ENCODE measurements at regions not wholly inside any gene's neighbourhood (a gene's known extent, or its start where the extent isn't known, plus 50 kb on each side); places are given as distances from the start of the nearest gene placed in this dataset.

GRCh38 chr4:120524237-120524636 is 398.3 kb downstream of the PRDM5 start:
- no peak for DNase-seq

DNA sequence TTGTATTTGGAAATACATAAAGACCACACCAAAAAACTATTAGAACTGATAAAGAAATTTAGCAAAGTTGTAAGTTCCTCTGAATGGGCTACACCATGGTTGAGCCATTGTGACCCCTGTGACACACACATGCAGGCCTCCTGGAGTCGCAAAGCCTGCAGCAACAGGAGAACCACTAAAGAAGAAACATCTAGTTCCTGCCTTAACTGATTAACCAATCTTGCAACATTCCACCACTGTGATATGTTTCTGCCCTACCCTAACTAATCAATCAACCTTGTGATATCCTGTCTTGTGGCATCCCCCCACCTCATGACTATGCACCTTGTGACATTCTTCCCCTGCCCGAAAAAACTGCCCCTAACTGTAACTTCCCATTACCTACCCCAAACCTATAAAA is 401.8 kb downstream of the PRDM5 start:
- DNase-seq = no peak

DNA sequence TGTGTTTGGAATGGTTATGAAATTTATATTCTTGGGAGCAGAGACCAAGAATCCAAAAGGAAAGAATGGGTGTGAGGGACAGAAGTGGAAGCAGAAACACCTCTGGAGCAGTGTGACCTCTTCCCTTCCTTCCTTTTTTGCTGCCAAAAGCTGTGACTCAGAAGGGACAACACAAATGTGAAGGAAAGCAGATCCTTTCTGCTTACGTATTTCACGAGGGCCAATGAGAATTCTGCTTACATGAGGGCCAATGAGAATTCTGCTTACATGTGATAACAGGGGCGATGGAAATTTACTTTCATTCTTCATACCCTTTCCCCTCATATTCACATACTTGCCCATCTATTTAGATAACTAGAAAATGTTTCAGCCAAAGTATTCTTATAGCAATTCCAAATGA is 404.6 kb downstream of the PRDM5 start:
- no peak for DNase-seq

DNA sequence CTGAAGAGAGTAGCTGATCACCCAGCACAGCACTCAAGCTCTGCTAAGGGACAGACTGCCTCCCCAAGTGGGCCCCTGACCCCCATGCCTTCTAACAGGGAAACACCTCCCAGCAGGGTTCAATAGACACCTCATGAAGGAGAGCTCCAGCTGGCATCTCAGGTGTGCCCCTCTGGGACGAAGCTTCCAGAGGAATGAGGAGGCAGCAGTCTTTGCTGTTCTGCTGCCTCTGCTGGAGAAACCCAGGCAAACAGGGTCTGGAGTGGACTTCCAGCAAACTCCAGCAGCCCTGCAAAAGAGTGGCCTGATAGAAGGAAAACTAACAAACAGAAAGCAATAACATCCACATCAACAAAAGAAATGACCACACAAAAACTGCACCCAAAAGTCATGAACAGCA is 412.8 kb downstream of the PRDM5 start:
- DNase-seq = no peak

- DNase-seq = no peak
Observed at GRCh38 chr4:120509222-120509621, 413.3 kb downstream of the PRDM5 start.

DNA sequence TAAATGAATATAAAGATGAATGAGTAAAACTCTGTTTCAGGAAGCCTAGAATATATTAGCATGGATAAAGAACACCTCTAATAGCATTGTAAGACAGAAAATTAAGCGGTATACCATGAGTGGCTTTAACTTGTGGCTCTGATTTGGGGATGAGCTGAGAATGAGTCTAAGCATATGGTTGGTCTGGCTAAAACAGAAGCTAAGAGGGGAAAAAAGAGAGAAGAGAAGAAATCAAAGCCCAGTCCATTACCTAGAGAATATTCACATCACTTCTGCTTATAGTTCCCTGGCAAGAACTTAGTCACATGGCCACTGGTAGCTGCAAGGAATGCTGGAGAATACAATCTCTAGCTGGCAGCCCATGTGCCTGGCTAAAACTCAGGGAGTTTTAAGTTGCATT is 414.5 kb downstream of the PRDM5 start:
- DNase-seq = no peak

GRCh38 chr4:120506536-120506935 is 416.0 kb downstream of the PRDM5 start:
- DNase-seq = no peak

DNA sequence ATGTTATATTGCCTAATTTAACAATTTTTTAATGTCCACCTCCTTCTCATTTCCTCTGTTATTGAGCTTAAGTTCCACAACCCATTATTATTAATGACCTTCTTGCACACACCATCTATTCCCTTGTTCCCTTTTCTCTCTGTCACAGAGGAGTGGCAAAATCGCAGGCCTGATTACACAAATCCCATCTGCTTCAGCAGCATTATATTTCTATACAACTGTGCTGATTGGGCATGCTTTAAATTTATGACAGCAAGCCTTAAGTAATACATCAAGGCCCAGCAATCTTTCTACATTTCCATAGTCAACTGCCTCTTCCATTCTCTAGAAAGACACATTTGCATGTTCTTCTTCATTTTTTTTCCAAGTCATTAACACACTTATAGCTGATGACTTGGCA is 423.8 kb downstream of the PRDM5 start:
- DNase-seq = no peak

- DNase-seq = no peak
Observed at GRCh38 chr4:120491481-120491880, 424.8 kb upstream of the MAD2L1 start.

DNA sequence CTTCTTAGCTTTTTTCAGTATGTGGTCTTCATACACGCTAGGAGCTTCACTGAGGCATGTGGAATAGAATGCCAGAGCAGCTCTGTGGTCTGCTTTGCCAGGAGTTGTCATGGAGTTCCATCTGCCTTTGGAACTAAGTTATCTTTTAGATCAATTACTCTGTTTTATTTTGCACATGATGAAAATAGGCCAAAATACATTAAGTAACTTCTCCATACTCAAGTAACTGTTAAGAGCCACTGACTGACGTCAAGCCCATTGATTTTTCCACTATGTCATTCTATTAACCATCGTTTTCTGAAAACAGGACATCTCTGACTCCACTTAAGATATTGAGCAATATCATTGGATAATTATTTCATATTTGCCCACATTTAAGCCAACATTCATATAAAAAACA is 415.1 kb upstream of the MAD2L1 start:
- DNase-seq = no peak

- no peak for DNase-seq
Observed at GRCh38 chr4:120472447-120473131, 405.9 kb upstream of the MAD2L1 start.

DNA sequence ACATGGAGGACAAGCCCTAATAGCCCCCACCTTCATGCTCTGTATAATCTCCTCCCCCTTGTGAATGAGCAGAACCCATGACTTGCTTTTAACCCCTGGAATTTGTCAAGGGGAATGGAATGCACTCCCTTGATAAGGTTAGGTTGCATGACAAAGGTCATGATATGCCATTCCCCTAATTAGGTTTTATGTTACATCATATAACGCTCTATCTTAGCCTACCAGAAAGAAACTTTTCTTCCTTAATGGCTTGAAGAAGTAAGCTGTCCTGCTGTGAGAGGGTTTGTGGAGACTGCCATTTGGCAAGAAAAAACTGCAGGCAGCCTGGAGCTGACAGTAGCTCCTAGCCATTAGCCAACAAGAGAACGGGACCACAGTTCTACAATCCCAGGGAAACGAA is 399.8 kb upstream of the MAD2L1 start:
- DNase-seq = no peak

GRCh38 chr4:120454788-120455187 is 388.1 kb upstream of the MAD2L1 start:
- no peak for DNase-seq

- DNase-seq = no peak
Observed at GRCh38 chr4:120452536-120452935, 385.9 kb upstream of the MAD2L1 start.

- DNase-seq = no peak
Observed at GRCh38 chr4:120452001-120452400, 385.4 kb upstream of the MAD2L1 start.

GRCh38 chr4:120447774-120448173 is 381.1 kb upstream of the MAD2L1 start:
- DNase-seq = no peak

DNA sequence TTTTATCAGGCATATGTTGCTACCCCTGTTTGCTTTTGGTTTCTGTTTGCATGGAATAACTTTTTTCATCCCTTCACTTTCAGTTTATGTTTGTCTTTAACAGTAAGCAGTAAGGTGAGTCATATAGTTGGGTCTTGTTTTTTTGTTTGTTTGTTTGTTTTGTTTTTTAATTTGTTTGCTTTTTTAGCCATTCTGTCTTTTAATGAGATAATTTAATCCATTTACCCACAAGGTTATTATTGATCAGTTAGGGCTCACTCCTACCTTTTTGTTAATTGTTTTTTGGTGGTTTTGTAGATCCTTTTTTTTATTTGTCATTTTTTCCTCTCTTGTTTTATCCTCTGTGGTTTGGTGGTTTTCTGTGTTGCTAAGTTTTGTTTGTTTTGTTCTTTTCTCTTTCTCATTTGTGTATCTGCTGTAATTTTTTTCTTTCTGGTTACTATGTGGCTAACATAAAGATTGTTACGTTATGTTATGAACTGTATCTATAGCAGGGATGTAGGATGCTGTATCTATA is 379.5 kb upstream of the MAD2L1 start:
- DNase-seq = no peak

GRCh38 chr4:120445186-120445585 is 378.5 kb upstream of the MAD2L1 start:
- DNase-seq = no peak

GRCh38 chr4:120443116-120443515 is 376.5 kb upstream of the MAD2L1 start:
- no peak for DNase-seq

- no peak for DNase-seq
Observed at GRCh38 chr4:120440730-120441129, 374.1 kb upstream of the MAD2L1 start.

DNA sequence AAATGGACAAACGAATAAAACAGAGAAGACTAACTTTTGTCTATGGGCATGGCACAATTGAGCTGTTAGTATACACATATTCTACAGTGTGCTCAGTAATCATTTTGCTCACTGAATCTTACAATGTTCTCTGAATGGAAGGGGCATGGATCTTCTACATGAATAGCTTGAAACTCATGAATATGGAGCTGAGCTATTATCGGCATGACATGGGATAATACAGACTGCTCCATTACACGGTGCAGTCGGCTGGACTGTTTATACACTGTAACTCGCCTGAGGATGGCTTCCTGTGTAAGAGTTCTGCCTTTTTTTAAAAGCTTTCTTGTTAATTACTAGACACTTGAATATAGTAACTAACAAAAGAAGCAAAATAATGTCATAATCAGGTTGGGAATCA is 368.5 kb upstream of the MAD2L1 start:
- DNase-seq = no peak

GRCh38 chr4:120434756-120435155 is 368.1 kb upstream of the MAD2L1 start:
- no peak for DNase-seq

DNA sequence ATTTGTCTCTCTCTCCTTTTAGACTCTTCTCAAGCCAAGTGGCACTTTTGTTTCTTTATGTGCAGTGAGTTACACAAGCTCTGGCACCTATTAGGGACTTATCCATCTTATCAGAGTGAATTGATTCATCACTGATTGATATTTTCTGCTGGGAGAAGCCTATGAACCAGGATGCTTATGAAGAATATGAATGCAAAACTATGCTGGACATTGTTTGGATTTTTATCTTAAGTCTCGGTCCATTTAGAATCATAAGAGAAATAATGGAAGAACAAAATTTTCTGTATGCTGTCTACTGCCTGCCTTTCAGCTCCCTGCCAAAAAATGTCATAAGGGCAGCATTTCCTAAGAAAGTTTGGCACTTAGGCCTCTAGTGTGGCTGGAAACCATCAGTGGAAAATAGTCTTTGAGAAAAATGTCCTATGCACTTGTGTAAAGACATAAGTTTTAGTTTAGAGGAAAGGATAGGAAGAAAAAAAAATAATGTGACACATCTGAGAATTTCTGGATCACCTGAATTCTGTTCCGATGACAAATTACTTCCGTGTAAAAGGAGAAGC is 365.7 kb upstream of the MAD2L1 start:
- no peak for DNase-seq

GRCh38 chr4:120431180-120431579 is 364.5 kb upstream of the MAD2L1 start:
- DNase-seq = no peak

DNA sequence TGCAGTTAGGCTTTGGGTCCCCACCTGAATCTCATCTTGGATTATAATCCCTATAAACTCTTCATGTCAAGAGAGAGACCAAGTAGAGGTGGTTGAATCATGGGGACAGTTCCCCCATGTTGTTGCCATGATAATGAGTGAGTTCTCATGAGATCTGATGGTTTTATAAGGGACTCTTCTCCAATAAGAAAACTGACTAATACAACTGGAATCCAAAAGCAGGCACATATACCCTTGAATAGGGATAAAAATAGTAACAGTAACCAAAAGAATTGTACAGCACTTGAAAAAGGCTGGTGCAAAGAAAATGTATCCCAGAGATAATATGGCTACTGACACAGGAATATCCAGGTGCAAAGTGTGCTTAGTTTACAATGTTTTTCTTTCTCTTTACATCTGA is 351.5 kb upstream of the MAD2L1 start:
- no peak for DNase-seq
